GM21717 (cell line): ENCODE measurements at regions not wholly inside any gene's neighbourhood (a gene's known extent, or its start where the extent isn't known, plus 50 kb on each side); places are given as distances from the start of the nearest gene placed in this dataset.

Experiments used
- ATAC-seq: cut with Tn5 transposase; IDR thresholded peaks from one replicate; pipeline ENCODE4 v1.9.1; 2021; ENCODE audit warnings: mild to moderate bottlenecking, moderate library complexity; ENCODE audit not compliant: unreplicated experiment

DNA sequence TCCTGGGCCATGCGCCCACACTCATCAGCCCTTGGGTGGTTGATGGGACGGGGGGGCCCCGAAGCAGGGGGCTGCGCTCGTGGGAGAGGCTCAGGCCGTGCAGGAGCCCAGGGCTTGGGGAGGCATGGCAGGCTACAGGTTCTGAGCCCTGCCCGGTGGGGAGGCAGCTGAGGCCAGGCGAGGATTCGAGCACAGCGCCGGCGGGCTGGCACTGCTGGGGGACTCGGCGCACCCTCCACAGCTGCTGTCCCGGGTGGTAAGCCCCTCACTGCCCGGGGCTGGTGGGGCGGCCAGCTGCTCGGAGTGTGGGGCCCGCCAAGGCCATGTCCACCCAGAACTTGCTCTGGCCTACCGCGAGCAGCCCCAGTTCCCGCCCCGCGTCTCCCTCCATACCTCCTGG, 295.8 kb upstream of the SEL1L start:
- no peak for ATAC-seq

DNA sequence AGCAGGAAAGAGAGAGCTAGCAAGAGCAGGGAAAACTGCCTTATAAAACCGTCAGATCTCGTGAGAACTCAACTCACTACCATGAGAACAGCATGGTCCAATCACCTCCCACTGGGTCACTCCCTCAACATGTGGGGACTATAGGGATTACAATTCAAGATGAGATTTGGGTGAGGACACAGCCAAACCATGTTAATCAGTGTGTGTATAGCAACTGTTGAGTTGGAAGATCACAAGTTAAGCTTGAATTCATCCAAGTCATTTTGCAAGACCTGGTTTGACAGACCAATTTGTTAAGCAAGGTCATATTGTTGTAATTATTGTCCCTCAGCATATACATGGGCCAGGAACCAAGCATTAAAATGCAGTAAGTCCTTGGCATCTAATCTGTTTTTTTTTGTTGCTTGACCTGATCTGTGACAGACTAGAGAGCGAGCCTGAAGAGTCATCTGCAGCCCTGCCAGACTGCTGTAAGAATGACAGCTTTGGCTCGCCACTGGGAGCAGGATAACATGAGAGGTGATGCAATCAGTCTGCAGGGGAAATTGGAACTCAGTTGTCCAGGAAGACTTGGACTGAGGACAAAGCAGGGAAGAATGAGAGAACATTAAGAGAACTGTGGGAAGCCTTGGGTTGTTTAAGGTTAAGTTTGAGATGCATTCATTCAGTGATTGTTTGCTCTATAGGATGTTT, 297.6 kb upstream of the SEL1L start:
- ATAC-seq = no peak

DNA sequence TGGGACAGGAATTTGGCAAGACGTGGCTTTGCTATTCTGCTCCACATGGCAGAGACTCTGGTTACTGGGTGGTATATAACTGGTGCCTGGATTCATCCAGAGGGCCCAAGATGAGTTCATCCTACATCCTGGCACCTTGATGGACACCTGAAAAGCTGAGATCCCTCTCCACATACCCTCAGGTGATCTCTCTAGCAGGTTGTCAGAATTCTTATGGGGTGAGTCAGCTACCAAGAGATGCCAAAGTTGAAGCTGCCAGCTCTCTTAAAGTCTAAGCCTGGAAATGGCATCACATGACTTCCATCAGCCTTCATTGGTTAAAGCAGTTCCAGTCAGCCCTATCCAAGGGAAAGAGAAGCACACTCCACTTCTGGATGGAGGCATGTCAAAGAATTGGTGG, 300.7 kb upstream of the SEL1L start:
- no peak for ATAC-seq

DNA sequence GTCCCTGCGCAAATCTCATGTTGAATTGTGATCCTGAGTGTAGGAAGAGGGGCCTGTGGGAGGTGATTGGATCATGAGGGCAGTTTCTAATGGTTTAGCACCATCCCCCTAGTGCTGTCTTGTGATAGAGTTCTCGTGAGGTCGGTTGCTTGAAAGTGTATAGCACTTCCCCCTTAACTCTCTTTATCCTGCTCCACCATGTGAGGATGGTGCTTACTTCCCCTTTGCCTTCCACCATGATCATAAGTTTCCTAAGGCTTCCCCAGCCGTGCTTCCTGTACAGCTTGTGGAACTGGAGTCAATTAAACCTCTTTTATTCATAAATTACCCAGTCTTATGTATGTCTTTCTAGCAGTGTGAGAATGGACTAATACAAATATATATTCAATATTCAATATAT, 303.7 kb upstream of the SEL1L start:
- ATAC-seq = no peak

DNA sequence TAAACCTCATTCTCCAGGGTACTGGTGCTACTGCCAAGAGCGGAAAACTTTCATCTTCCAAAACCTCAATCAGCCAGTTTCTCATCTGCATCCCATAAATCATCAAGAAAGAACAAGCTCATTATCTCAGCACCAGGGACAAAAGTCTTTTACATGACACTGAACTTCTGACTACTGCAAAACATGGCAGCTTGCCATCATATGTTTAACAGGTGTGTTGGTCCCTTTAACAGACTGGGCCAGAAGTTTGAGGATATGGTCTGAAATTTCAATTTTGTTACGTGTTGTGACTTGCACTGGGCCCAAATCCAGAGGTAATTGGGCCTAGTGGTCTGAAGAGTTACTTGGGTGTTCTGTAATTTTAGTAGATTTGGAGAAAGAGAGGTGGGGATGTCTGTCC, 305.4 kb upstream of the SEL1L start:
- no peak for ATAC-seq

DNA sequence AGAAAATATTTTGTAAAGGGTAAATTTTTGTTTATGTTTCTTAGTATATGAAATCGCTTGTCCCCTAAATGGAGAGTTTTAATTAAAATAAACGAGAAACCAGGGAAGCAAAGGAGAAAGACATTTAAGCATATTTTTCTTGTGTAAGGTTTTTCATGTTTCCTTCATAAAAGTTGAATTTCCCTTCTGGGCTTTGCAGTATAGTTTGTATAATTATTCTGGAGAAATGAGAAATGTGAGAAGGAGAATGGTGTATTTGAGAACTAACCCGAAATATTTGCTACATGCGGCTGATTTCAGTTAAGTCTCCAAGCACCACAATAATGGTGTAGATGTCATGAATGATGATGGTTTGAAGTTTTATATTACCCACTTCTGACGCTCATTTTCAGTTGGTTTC, 307.7 kb upstream of the SEL1L start:
- ATAC-seq = no peak

DNA sequence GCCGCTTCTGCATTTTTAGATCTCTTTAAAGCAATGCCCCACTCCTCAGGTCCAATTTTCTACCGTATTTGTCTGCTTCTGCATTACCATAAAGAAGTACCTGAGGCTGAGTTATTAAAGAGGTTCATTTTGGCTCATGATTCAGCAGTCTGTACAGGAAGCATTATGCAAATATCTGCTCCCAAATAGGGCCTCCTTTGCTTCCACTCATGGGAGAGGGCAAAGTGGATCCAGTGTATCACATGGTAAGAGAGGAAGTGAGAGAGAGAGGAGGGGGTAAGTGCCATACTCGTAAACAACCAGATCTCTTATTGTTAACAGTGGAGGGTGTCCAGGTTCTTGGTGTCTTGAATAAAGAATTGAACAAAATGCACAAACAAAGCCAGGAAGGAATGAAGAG, 316.1 kb upstream of the SEL1L start:
- ATAC-seq = peak; percentile 73

DNA sequence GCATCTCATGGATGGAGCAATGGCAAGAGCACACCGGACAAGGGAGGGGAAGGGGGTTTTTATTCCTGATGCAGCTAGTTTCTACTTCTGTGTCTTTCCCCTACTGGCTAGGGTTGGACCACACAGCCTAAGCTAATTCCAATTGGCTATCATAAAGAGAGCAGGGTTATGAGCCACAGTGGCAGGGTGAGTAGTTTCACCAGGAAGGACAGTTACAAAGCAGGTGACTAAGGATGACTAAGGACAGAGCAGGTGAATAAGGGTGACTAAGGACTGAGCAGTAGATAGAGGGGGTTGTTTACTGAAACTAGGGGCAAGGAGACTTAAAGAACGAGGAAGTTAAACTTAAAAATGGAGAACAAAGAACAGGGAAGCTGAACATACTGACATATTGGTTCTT, 321.4 kb upstream of the SEL1L start:
- no peak for ATAC-seq

DNA sequence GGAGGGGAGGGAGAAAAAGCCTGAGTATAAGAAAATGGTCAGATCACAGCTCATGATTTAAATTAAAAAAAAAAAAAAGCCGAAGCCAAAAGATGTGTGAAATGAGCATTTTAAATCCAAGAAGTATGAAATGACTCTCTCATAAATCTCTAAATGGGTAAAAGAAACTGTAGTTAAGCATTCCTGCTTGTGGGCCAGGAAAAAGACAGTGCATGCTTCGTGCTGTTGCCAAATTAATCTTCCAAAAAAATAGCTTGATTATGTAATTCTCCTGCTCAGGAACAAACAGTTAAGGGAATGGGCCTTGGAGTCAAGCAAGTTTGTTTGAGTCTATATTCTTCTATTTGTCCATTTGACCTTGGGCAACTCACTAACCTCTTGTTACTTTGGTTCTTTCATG, 325.4 kb upstream of the SEL1L start:
- no peak for ATAC-seq

DNA sequence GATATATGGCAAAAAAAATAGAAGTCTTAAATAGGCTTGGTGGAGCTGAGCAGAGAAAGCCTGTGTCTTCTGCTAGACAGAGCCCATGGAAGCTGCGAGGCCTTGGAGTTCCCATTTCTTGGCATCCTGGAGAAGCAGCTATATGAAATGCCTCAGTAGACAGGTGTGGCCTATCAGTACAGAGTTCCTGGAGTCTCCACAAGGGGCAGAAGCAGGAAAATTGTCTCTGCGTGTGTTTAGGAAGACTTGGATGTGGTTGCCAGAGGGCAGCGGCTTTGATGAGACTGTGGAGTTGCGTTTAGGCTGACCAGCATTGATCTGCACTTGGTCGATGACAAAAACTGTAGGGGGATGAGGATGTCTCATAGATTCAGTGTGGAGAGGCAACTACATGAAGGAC, 334.5 kb upstream of the SEL1L start:
- no peak for ATAC-seq

DNA sequence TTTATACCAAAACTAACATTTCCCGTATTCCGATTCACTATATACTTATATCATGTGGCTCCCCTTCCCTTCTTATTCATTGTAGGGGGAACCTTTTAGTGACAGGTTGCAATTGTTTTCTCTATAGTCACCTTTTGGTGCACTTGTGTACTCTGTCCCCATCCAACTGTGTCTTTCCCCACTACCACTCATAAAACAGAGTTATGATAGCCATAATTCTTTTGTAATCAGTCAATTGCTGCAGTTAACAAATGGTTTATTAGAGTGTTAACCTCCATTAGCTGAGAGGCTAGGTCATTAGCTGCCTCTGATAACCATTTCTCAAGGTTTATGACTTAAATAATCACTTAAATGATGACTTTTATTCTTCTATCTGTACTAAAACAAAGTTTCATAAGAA, 338.1 kb upstream of the SEL1L start:
- no peak for ATAC-seq

DNA sequence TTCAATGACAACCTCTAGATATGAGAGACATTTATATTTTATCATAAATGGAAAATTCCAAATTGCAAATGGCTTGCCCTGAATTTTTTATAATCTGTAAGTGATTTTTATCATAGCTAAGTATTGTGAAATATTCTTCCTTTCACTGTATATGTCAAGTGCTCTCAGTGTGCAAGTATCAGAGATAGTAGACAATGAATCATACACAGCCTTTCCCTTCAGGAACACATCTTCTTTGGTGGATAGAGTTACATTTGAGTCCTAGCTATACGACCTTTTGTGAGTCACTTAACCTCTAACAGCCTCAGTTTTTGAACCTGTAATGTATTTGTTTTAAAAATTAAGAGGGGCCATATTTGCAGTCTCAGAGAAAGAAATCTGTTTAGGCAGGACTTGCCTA, 350.7 kb upstream of the SEL1L start:
- no peak for ATAC-seq

DNA sequence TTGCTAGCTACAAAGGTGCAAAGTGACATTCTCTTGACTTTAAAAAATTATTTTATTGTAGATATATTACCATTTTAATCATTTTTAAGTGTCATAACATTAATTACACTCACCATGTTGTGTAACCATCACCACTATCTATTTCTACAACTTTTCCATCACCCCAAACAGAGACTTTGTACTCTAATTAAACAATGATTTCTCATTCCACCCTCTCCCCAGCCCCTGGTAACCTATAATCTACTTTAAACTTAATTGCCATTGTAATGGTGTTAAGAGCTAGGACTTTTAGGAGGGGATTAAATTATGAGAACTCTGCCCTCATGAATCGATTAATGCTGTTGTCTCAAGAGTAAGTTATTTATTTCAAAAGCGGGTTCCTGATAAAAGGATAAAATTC, 352.9 kb upstream of the SEL1L start:
- no peak for ATAC-seq

DNA sequence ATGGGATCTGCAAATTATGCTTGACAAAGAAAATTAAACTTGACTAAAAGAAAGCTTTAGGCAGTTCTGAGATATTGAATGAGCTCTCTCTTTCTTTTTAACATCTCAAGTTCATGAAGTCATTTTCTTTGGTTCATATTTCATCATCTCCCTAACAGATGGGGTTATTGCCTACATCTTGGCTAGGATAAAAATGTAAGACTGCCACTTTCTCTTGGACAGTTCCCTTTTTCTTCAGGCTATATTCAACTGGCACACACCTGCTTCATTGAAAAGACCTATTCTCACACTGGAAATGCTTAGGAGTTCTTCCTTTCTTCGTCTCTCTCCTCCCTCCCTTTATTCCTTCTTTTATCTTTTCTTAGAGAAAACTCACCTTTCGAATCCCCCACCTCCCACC, 355.9 kb upstream of the SEL1L start:
- no peak for ATAC-seq

DNA sequence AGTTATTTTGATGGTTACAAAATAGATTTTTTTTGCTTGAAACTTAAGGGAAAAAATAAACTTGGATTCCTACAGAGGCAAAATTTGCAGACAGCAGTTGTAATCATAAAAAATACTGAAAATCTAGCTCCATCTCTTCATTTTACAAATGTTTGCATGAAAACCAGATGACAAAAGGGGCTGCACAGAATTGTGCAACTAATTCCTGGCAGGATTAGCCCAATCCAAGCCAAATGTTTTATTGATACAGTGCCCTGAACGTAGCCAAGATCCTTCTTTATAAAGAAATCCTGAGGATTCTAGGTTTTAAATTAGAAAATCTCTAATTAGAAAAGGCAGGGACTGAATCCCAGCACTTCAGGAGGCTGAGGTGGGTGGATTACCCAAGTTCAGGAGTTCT, 356.4 kb upstream of the SEL1L start:
- no peak for ATAC-seq

DNA sequence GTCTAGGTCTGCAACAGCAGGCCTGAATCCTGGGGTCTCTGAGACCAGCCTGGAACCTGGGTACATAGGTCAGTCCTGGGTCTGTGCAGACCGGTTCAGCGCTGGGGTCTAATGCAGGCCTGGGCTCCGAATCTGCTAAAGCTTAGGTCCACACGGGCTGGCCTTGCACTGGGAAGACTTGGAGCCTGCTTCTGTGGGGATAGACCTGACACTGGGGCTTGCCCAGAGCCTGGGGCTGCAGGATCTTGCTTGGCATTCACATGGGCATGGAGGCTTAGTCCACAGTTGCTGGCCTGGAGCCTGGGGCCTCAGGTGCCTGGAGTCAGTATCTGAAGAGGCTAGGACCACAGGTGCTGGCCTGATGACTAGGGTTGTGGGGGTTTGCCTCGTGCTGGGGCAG, 369.8 kb upstream of the SEL1L start:
- ATAC-seq = no peak

DNA sequence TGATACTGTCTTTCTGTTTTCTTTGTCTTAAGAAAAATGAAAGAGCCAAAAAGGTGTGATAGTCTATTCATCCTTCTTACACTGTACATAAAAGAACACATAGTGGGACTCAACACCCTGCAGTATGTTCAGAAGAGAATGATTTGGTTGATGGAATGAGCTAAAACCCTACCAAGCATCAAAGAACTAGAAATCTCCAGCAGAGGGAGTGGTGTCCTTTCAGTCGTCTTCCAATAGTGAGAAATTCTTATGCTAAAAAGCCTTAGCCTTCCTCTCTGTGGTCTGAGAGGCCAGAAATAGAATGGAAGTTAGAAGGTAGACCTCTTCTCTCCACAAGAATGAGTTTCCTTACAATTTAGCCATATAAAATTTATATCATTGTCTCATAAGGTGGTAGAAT, 393.4 kb upstream of the SEL1L start:
- no peak for ATAC-seq

DNA sequence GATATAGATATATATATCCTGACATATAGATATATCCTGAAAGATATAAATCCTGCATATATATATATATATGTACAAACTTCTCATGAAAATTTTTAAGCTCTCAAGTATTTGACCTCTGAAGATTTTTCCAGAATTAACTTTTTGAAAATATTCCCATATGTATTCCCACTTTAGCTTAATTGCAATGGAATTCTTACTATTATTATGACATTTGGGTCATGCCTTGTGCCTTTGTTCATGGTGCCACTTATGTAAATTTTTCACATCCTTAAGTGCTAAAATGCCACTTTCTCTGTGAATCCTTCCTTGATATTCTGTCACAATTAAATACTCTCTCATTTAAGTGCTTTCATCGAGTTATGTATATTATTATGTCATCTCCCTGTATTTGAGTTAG, 398.2 kb upstream of the SEL1L start:
- ATAC-seq = no peak

DNA sequence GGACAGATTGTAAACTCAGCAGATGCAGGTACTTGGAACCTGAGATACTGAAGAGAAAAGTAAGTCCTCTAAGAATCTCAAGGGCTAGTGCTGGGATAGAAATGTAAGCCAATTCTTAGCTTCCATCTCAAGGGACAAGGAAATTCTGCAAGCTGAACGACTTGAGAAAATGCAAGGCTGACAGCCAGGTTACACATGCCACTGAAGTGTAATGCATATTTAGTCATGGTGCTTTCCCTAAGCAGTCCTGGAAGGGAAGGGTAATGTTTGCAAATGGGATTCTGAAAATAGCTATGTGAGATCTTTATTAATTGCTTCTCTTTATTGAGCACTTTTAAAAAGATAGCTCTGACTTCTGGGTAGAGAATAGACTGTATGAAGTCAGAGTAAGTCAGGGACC, 402.7 kb upstream of the SEL1L start:
- ATAC-seq = no peak

DNA sequence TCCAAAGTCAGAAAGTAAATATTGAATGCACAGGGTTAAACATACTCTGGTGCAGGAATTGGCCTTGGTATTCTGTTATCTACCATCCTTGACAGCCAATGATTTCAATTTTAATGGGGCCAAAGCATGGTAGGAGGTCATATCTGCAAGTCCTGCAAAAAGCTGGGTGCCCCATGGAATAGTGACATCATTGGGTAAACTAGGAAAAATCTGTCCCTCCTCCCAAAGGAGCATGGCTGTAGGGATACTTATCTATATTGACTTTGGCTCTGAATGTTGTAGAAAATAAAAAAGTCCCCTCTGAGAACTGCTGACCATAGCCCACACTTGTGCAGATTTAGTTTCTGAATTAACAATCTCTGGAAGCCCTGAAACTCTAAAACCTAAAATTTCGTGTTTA, 403.2 kb upstream of the SEL1L start:
- no peak for ATAC-seq

DNA sequence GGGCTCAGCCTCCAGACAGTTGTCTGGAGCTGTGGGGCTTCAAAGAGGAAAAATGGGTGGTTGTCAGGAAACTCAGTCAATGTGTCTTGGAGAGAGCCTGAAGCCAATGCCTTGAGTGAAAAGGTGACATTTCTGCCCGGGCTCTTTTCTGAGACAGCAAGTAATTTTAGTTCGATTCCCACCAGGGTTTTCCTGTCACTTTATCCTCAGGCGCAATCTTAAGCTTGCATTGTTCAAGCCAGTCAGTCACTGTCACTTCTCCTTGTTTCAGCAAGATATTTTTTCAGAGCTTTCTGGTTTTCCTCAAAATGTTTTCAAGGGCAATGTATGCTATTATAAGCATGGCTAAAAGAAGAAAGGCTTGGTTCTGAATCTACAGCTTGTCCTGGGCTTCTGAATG, 404.7 kb upstream of the SEL1L start:
- no peak for ATAC-seq

DNA sequence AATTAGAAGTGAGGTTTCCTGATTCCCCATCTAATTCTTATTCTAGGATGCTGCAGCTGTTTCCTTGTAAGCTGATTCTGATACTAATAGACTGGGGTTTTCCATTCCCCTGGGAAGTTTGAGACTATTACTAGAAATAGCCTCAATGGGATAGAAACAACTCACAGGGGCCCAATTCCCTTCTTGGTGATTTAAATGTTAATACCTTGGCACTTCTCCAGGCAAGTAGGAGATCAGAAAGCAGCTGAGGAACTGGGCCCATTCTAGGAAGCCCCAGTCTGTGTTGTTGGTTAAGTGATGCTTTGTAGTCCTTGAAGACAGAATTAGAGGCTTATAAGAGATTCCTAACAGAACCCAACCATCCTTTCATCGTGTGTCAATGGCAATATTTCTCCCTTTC, 407.0 kb upstream of the SEL1L start:
- ATAC-seq = no peak

DNA sequence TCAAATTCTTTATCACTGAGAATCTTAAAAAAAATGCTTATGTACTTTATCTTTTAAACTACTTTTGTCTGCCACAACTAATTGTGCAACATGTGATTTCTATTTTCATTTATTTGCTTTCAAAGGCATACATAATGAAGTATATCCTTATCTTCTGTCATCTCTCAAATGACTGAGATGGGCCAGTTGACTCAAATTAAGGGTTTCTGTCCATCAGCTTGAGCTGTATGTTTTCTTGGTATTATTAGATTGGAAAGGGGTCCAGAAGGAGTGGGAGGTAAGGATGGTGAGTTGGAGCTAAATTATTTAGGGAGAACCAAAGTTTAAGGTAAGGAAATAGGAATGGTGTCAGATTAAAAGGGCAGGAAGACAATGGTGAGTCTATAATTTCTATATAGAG, 408.4 kb upstream of the SEL1L start:
- no peak for ATAC-seq

DNA sequence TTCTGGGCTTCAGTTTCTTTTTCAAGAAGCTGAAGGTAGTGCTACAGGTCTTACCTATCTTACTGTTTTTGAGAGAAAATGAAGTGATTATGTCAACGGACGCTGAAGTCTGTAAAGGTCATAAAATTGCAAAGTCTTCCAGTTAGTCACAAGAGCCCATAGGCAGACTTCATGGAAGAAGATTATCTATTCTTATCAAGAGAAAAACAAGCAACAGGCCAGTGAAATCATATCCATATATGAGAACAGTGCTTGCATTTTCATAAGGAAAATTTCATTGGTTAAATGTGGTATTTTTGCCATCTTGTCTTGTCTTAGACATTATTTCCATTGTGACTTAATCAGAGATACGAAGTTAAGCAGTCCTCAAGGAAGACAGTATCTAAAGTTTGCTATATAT, 412.7 kb upstream of the SEL1L start:
- no peak for ATAC-seq
